Effector CD8-positive, alpha-beta T cell (primary cell): ENCODE measurements at regions not wholly inside any gene's neighbourhood (a gene's known extent, or its start where the extent isn't known, plus 50 kb on each side); places are given as distances from the start of the nearest gene placed in this dataset.

ENCODE experiments used
- DNase-seq: peaks from one replicate; lab custom pipeline; 2025; lab: John Stamatoyannopoulos, UW

DNA sequence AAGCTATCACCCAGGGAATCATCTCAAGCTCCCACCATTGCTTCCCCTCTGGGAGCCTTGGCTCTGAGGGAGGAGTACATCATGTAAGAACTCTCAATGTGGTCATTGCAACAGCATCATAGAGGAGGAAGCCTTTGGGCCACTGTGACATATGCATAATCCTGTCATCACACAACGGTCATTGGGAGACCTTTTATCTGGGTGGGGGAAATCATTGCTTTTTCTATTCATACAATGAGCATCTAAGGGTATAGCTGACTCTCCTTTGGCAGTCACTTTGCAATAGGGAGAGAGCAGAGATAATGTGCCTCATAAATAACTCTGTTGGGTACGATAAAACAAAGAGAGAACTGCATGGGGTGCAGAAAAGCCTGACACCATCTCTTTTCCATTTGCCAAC is 155.2 kb upstream of the KCNIP4 start:
- DNase-seq = no peak

DNA sequence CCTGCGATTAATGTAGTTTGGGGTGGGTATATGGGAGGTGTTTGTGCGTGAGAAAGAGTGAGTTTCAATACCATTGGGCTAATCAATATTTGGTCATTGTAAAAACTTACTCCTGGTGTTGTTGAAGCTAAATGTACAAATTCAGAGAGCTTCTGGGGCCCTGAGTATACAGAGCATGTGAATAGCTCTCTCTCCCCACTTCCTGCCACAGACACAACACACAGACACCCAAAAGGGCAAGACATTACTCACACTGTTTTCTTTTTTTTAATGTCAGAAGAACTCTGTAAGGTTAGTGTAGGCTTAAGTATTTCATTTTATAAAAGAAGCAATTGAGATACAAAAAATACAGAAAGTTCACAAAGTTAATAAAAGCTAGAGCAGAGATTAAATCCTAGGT is 151.3 kb upstream of the KCNIP4 start:
- DNase-seq = no peak

DNA sequence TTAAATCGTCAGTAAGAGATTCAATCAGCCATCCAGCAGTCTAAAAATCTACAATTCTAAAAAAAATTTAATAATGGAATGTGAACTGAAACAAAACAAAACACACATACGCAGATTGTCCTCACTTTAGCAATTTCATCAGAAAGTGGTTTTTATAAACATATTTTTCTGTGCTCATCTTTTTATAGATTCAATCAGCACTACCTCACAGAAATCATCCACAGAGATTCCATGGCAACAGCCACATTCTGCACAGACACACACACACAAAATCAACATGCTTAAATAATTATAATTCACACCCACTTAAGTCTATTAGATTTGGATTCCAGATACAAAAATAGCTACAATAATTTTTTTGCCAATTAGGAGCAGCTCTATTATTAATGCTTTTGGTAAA is 149.0 kb upstream of the KCNIP4 start:
- DNase-seq = no peak

DNA sequence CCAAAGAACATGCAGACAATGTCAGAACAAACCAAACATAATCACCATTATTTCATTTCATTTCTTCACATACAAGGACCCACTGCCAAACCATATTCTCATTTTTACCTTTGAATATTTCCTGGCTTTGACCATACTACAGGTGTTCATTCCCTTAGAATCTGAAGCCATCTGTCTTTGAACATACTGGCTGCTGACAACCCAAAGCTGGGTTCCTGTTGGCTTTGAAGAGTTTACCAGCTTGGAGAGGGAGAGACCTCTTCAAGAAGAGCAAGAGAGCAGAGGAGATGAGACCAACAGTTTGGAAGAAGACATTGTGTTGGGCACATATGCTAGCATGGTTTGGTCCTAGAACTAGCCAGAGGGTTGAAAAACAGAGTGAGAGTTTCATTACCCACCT is 145.6 kb upstream of the KCNIP4 start:
- no peak for DNase-seq

DNA sequence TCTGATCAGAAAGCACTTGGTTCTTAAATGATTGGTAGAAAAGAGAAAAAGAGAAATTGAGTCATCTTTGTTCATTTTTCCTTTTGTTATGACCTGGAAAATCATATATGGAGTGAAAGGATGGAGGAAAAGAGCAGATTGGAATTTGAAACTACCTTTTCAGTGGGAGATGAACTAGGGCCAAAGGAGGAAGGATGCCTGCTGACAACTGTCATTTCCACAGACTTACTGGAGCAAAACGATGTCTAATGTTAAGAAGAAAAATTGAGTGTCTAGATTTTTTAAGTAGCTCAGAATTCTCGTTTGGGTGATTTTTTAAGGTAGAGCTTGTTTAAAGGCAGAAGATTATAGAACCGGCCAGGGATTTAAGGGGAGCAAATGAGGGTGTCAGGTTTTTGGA is 144.6 kb upstream of the KCNIP4 start:
- DNase-seq = no peak

DNA sequence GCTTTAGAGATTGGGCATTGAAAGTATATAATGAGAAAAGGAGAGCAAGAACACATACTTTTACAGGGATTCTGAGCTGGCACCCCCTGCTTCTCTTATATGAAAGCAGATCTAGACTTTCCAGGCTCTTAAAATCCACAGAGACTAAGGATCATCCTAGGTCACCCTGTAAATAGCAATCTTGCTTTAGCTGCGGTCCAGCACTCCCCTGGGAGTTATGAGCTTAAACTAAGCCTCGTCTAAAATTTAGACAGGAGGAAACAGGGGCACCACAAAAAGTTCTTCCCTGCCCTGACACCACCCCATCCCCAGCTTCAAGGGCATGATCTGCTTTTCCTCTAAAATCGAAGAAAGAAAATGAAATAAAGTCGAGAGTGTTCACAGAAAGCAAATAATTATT is 143.3 kb upstream of the KCNIP4 start:
- DNase-seq = no peak

DNA sequence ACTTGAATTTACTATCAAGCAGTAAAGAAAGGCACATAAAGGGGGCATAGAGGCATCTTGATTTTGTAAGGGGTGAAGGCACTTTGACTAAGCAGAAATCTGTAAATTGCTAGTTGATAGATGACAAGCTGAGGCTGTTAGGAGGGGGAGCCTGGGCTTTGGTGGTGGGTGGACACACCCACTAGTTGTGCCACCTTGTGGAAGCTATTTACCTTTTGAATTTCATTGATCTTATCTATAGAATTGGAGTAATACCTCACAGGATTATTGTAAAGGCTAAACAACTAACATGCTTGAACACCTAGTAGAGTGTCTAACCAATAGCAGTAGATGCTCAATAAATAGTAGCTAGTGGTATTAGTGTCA is 142.8 kb upstream of the KCNIP4 start:
- DNase-seq = no peak

DNA sequence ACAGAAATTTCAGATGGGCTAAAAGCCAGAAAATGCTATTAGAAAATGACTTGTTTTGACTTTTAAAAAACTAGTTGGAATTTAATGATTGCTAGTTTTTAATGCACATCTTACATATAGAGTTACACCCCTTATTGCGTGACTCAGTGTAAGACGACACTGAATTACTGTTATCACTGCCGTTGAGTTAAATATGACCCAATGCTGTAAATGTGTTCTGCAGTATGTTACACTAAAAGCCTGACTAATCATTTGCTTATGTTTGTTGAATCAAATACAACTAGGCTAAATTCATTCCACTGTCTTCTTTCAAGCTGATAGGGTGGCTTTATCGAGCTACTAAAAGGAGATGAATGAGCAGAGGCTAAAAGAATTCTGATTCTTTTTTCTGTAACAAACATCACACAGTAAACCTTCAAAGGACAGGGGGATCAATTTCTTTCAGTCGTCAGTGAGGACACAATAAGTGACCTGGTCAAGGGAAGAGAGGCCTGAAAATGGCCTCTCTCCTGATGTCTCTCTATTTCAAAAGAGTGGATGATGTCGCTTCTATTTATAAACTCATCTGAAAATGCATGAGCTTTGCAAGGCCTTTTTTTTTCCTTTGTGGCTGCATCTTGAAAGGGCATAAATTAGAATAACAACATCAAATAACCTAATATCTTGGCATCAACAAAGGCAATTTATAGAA is 142.2 kb upstream of the KCNIP4 start:
- DNase-seq = no peak

DNA sequence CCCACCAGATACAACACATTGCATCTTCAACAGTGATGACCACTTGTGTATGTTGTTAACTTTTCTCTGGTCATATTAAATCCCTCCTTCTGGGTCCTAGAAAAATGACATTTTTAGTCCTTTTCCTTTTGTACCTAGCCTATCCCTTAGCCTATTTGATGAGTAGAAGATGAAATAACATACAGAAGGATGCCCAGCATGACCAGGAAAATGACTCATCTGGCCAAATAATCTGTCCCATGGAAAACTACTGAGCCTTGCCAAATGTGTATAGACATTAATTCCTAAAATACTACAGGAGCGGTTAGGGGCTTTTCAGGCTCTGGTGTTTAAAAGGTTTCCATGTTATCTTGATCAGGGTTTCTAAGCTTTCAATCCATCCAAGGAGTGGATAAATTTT is 129.0 kb upstream of the KCNIP4 start:
- no peak for DNase-seq

DNA sequence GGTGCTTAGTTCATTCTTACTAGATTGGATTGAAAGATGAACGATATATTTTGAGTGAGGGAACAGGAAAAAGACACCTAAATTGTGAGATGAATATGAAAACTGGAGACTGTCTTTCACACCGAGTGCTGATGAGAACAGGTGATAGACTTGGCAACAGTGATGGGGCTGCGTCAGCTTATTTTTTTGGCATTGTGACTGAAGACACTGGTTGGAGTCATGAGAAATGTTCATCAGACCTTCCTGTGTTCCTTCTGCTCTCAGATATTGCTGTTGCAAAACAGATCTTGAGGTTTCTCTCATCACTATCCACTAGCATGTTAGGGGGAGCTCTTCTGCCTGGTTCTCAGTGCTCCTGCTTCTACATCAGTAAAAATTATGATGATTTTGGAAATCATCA is 124.2 kb upstream of the KCNIP4 start:
- no peak for DNase-seq

DNA sequence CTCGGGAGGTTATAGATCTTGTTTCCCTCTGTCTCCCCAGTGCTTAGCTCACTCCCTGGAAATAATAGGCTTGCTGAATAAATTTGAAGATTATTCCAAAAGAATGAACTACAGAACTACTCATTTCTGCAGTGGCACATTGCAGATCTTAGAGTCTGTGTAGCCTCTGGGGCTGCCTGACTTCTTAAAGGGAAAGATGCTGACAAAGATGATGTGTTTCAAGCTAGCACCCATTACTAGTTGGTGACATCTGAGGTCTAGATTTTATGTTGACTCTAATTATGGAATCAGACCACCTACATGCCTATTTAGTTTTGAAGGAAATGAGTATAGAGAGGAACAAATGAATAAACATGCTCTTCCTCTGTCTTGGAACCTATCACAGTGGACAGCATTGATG is 123.7 kb upstream of the KCNIP4 start:
- DNase-seq = no peak

DNA sequence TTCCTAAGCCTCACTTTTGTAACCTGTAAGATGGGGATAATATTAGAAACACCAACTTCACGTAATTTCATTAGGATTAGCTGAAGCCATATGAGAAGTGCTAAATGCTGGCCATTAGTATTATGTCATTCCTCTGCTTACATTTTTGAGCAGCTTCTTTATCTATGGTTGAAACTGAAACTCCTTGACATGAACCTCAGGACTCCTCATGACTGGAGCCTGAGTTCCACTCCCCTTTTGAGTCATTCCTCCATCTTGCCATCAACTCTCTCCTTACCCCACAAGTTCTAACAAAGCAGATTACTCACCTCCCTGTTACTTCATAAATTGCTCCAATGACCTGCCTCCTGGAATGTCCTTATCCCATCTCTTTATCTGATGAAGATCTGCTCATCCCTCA is 123.2 kb upstream of the KCNIP4 start:
- no peak for DNase-seq

DNA sequence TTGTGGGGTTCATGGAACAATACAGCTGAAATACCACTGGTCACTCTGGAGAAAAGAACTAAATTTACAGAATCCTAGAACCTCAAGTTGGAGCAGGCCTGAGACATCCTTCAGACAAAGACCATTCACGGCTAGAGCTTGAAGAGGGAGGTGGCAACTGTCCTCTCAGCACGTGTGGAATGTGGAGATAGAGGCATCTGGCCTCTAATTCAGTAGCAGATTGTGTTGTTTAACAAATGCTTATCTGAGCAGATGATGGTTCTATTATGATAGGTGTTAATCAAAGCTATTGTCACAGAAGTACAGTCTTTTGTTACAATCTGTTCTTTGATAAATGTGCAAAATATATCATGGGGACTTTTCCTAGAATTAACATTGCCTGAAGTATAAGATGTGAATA is 121.7 kb upstream of the KCNIP4 start:
- DNase-seq = no peak

DNA sequence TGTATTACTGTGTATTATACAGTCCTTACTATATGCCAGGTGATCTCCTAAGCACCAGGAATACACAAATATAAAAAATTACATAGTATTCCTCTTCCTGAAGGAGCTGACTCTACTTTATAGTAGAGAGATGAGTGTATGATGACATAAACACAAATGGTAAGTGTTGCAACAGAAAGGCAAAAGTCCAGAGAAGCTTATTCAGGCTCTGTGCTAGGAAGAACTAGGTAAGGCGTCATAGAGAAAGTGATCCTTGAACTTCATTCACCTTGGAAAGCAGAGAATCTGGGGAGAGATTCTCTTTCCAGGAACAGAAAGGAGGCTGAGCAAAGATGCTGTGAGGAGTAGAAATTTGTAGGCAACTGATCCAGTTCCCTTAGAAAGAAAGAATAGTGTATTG is 115.0 kb upstream of the KCNIP4 start:
- no peak for DNase-seq

DNA sequence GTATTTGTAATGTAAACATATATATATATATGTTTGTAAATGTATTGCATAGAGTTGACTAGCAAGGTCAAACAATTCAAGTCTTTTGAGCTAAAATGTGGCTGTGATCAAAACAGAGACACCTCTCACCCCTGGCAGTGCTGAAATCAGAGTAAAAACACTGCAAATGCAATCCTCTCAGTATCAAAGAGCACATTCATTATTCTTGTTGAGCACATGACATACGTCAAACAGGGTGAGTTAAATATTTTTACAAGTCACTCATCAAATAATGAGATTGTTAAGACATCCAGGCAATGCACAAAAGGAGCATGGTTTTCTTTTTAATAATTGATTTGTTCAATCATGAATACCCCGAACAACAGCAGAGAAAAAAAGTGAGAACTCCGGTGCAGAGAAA is 114.1 kb upstream of the KCNIP4 start:
- no peak for DNase-seq

DNA sequence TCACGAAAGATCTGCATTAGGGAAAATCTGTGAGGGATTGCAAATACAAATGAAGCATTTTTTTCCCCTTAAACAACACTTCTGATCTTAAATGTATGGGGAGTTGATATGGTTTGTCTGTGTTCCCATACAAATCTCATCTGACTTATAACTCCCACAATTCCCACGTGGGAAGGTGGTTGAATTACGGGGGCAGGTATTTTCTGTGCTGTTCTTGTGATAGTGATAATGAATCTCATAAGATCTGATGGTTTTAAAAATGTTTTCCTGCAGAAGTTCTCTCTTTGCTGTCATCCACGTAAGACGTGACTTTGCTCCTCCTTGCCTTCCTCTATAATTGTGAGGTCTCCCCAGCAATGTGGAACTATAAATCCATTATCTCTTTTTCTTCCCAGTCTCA is 107.4 kb upstream of the KCNIP4 start:
- no peak for DNase-seq

DNA sequence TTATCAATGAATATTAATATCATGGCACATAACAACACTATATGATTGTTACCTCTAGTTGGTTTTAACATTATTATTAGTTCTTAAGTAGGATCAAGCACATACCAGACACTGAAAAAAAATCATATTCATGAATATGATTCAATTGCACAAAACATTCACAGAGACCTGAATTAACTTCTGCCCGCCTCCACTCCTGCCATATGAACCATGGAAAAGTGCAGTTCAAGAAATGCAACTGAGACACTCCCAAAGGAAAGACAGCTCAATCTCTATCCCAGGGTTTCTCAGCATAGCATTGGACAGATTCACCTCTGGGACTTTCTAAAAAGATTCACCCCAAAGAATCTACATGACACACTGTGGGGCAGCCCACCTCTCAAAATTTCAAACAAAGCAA is 103.5 kb upstream of the KCNIP4 start:
- no peak for DNase-seq

DNA sequence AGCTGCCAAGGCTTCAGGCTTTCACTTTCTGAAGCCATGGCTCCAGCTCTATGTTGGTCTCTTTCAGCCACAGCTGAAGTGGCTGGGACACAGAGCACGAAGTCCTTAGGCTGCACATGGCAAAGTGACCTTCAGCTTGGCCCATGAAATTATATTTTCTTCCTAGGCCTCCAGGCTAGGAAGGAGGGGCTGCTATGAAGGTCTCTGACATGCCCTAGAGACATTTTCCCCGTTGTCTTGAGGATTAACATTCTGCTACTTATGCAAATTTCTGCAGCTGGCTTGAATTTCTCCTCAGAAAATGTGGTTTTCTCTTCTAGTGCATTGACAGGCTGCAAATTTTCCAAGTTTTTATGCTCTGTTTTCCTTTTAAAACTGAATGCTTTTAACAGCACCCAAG is 99.8 kb upstream of the KCNIP4 start:
- no peak for DNase-seq

DNA sequence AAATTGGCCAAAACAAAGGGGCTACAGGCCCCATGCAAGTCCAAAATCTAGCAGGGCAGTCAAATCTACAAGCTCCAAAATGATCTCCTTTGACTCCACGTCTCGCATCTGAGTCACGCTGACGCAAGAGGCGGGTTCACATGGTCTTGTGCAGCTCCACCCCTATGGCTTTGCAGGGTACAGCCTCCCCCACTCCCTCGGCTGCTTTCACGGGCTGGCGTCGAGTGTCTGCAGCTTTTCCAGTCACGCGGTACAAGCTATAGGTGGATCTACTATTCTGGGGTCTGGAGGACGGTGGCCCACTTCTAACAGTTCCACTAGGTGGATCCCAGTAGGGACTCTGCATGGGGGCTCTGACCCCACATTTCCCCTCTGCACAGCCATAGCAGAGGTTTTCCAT is 99.2 kb upstream of the KCNIP4 start:
- no peak for DNase-seq

DNA sequence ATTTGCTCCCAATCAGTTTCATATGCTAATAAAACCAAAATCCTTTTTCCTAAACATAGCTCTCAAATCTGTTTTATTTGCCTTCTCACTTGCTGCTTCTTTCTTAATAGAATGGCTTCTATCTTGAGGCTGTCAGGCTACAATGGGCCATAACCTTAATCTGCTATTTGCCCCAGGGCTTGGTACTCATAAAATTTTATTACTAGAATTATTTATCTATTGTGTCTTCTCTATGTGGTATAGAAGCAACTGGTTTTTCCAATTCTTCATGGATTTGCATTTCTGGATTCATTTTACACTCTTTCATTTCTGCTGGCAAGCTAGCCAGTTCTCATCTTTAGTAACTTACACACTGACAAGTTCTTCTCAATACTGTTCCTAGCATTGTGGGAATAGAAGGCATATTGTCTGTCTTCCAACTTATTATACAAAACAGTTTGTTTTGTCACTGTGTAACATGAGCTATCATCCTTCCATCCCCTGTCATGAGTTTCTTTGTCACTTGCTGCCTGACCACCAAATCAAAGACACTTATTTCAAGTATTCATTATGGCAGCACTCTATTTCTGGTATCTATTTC is 96.6 kb upstream of the KCNIP4 start:
- DNase-seq = no peak

DNA sequence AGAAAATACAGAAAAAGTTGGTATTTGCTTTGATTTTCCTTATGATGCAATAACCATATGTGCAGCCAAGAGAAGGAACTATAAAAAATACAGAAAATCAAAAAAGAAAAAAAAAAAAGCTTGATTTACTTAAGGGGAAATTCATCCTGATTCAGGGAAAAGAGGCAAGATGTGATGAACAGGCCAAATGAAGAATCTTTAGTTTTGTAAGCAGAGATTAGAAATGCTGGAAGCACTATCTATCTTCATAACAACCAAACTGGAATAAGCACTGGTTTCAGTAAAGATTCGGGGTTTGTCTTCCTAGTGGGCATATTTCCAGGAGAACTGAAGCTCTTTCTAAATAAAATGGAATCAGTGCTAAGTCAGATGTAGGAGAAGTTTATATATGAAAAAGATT is 82.9 kb upstream of the KCNIP4 start:
- no peak for DNase-seq

DNA sequence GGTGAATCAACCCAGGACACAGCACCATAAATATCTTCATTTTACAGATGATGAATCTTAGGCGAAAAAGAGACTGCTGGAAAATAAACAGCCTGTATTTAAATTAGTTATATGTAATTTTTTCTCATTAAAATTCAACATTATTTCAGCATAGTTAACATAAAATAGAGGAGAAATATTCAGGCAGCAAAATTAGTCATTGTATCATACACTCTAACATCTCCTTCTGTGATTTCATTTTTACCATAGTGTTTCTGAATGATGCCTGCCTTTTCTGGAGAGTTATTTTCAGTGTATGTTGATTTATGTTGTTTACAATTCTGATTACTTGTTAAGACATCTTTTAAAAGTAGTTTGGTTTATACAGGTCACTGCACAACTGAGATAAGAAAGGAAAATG is 82.3 kb upstream of the KCNIP4 start:
- no peak for DNase-seq

DNA sequence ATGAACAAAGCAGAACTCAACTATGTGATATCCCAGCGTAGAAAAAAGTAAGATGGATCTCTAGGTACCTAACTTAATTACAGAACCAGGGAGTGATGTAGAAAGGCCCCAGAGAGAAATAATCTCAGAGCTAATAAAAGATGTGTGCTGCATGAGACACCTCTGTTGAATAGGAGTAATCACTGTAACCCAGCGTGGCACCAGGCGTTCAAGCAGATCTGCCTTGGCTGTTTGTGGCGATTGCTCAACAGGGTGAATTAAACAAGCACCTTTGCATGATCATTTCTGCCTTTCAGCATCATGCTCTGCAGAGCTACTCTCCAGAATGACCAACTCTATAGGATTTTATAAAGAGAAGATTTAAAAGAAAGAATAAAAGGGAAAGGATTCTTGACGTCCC is 81.7 kb upstream of the KCNIP4 start:
- DNase-seq = no peak

DNA sequence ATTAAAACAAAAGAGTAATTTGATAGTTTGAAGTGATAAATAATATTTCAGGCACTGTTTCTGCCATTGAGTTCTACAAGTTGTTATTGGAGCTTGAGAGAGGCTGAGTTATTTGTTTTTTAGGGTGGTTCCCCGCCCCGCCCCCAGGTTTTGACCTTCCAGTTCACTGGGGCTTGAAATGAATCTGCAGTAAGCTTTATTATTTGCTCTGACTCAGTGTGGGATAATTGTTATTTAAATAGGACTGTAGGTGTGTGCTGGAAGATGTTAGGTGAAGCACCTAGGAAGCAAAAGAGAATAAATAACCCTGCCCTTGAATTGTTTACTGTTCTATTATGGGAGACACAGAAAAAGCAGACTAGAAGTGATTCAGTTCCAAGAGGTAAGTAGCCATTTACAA is 81.2 kb upstream of the KCNIP4 start:
- no peak for DNase-seq
